Astrocyte of the spinal cord (primary cell): ENCODE measurements at regions not wholly inside any gene's neighbourhood (a gene's known extent, or its start where the extent isn't known, plus 50 kb on each side); places are given as distances from the start of the nearest gene placed in this dataset.
"Not testable (repeated sequence)": the region's sequence is repeated elsewhere in the genome, so short reads cannot be mapped to it uniquely, and the experiment has no call there.

ENCODE experiments used
- DNase-seq: peaks from one replicate; pipeline ENCODE4 v3.0.0; 2011; ENCODE audit warnings: low read depth, low spot score
- H3K4me3 ChIP-seq: 2 replicates; pipeline ENCODE4 v1.5.1; 2011; ENCODE audit warnings: low read depth, mild to moderate bottlenecking, low read length, moderate library complexity
- CTCF ChIP-seq: IDR thresholded peaks from 2 replicates; pipeline ENCODE4 v1.5.1; 2012; ENCODE audit warnings: low read depth, mild to moderate bottlenecking, low read length, inconsistent platforms
- in situ Hi-C: cut with HindIII; loops from 2 replicates; pipeline ENCODE4 v1.10.0; 2017; ENCODE audit warnings: low sequenced_read_pairs

- DNase-seq, result no peak
- in situ Hi-C loops, result no loop called here
- no peak for TF ChIP-seq CTCF
Measured at GRCh38 chr11:69219991-69220390, 64.3 kb downstream of the SMIM38 start.

GRCh38 chr11:69220561-69221051 is 64.9 kb downstream of the SMIM38 start:
- no peak overlapping the region for H3K4me3 ChIP-seq
- no peak for TF ChIP-seq CTCF
- in situ Hi-C loops, result no loop called here
- DNase-seq, result no peak

More at GRCh38 chr11:69219991-69220390, 64.3 kb downstream of the SMIM38 start:
- no peak overlapping the region for H3K4me3 ChIP-seq

- in situ Hi-C loops, result no loop called here
- H3K4me3 ChIP-seq, result no peak overlapping the region
- no peak for TF ChIP-seq CTCF
- no peak for DNase-seq
Measured at GRCh38 chr11:69221086-69221485, 65.4 kb downstream of the SMIM38 start.

- in situ Hi-C loops, DNase-seq, H3K4me3 ChIP-seq: not testable (repeated sequence)
Measured at GRCh38 chr11:69221636-69222035, 65.9 kb downstream of the SMIM38 start.

GRCh38 chr11:69227271-69227670 is 66.7 kb upstream of the MYEOV start:
- TF ChIP-seq CTCF, result no peak
- DNase-seq, result no peak
- H3K4me3 ChIP-seq, result no peak overlapping the region
- in situ Hi-C loops, result no loop called here

GRCh38 chr11:69229511-69229910 is 64.4 kb upstream of the MYEOV start:
- no peak for TF ChIP-seq CTCF
- in situ Hi-C loops, result no loop called here
- H3K4me3 ChIP-seq, result no peak overlapping the region
- no peak for DNase-seq

GRCh38 chr11:69230856-69231425 is 63.0 kb upstream of the MYEOV start:
- no peak for DNase-seq
- H3K4me3 ChIP-seq, result no peak overlapping the region
- in situ Hi-C loops, result no loop called here
- TF ChIP-seq CTCF, result no peak
